ENCODE measurements at regions not wholly inside any gene's neighbourhood (a gene's known extent, or its start where the extent isn't known, plus 50 kb on each side); places are given as distances from the start of the nearest gene placed in this dataset.

- dilution Hi-C loops (cut with HindIII; ENCODE audit: low sequenced_read_pairs, unreplicated experiment): no loop called here
- ATAC-seq (ENCODE audit: low read depth): no peak
- ChIA-PET CTCF (no interaction called here), POLR2A (ENCODE audit: unreplicated experiment) (no interaction called here)
- H2BK120ac ChIP-seq (ENCODE audit: low read depth, low read length): no peak overlapping the region
- DNase-seq: no peak
- no TSS peak for BruUV-seq (replicated peaks)
- intact Hi-C loops (cut with micrococcal nuclease): no loop called here
- no peak overlapping the region for H2AK9ac ChIP-seq (replicated peaks; ENCODE audit: low read depth, low read length, poor library complexity)
- no peaks in the 10 kb centered on the region for H3K4me1 ChIP-seq (ENCODE audit: control insufficient read depth, insufficient read depth, low read length)
- H2BK15ac ChIP-seq (ENCODE audit: low read depth, low read length): no peak overlapping the region
- H4K91ac ChIP-seq (ENCODE audit: insufficient read depth, low read depth, low read length): no peak overlapping the region
- H4K20me1 ChIP-seq (ENCODE audit: insufficient read depth, low read length): no peaks in the 10 kb centered on the region
- H2AK5ac ChIP-seq (ENCODE audit: low read depth, low read length): no peak overlapping the region
- H3K36me3 ChIP-seq (ENCODE audit: control insufficient read depth, insufficient read depth, low read length): no peaks in the 10 kb centered on the region
- no CpG with 5 or more reads among the region's 12 CpGs for WGBS, 2 experiments (ENCODE audit: extremely low coverage in 2 of 2, insufficient read length in 1 of 2)
- H3K79me1 ChIP-seq (ENCODE audit: low read depth in 1 of 2, low read length in 2 of 2): no peaks in the 10 kb centered on the region
- H3K23ac ChIP-seq (ENCODE audit: low read depth, low read length): no peak overlapping the region
- H3K27me3 ChIP-seq (ENCODE audit: control insufficient read depth, insufficient read depth, low read length): no peaks in the 10 kb centered on the region
- no peak overlapping the region for H4K5ac ChIP-seq (ENCODE audit: low read depth, low read length)
- no peak overlapping the region for H4K8ac ChIP-seq (ENCODE audit: low read depth in 2 of 2, low read length in 2 of 2)
- peaks cover 4% of the 10 kb centered on the region; the same call in 1 of the 2 replicates for H3K9me3 ChIP-seq (ENCODE audit: control insufficient read depth, insufficient read depth, low read length)
- in situ Hi-C loops (cut with MboI; ENCODE audit: low sequenced_read_pairs): no loop called here
- TF ChIP-seq RCOR1 (IDR thresholded peaks at IDR 0.05; ENCODE audit: insufficient replicate concordance, low read length) (no peak), FOS (IDR thresholded peaks at IDR 0.05; ENCODE audit: low read depth, low read length) (no peak), NFE2L2 (IDR thresholded peaks at IDR 0.05; ENCODE audit: low read depth, low read length) (no peak), CHD1 (IDR thresholded peaks at IDR 0.05; ENCODE audit: low read depth, low read length) (no peak), ELK1 (IDR thresholded peaks at IDR 0.05; ENCODE audit: borderline replicate concordance, low read depth, low read length) (no peak), CTCF (conservative IDR thresholded peaks at IDR 0.05; ENCODE audit: low read depth, low read length) (no peak), MAFK (IDR thresholded peaks at IDR 0.05; ENCODE audit: low read depth, low read length) (no peak), RFX5 (IDR thresholded peaks at IDR 0.05; ENCODE audit: low read depth, low read length) (no peak), RAD21 (IDR thresholded peaks at IDR 0.05; ENCODE audit: low read length) (no peak), BHLHE40 (IDR thresholded peaks at IDR 0.05; ENCODE audit: low read depth, low read length) (no peak), MXI1 (IDR thresholded peaks at IDR 0.05; ENCODE audit: borderline replicate concordance, low read depth, low read length) (no peak), SMC3 (IDR thresholded peaks at IDR 0.05; ENCODE audit: low read depth, low read length) (no peak), MAZ (IDR thresholded peaks at IDR 0.05; ENCODE audit: borderline replicate concordance, low read depth, low read length) (no peak), CEBPB (IDR thresholded peaks at IDR 0.05; ENCODE audit: low read depth, low read length) (no peak), POLR2A (IDR thresholded peaks at IDR 0.05; ENCODE audit: low read depth, low read length) (no peak), USF2 (IDR thresholded peaks at IDR 0.05; ENCODE audit: low read depth, low read length) (no peak)
- no peak overlapping the region for H2BK20ac ChIP-seq (ENCODE audit: low read depth, low read length)
- H3K4me3 ChIP-seq (ENCODE audit: insufficient read depth, low read depth, low read length): no peak overlapping the region
- no peak overlapping the region for H2AFZ ChIP-seq (replicated peaks; ENCODE audit: low read length, poor library complexity)
- H3K9me1 ChIP-seq (ENCODE audit: insufficient read depth, low read length): no peaks in the 10 kb centered on the region
- H3K18ac ChIP-seq (ENCODE audit: low read depth, low read length): no peak overlapping the region
- H3K14ac ChIP-seq (replicated peaks; ENCODE audit: low read depth, low read length): no peak overlapping the region
- no peak overlapping the region for H3K27ac ChIP-seq (ENCODE audit: insufficient read depth, low read length)
- H3K56ac ChIP-seq (ENCODE audit: extremely low read depth, insufficient read depth, low read length): no peak overlapping the region
- no peak overlapping the region for H3K9ac ChIP-seq (ENCODE audit: low read depth, low read length)
- no peak overlapping the region for H2BK5ac ChIP-seq (ENCODE audit: low read depth, low read length, poor library complexity, severe bottlenecking)
- no peak overlapping the region for H3K4ac ChIP-seq (ENCODE audit: low read depth, low read length)
- H3K4me2 ChIP-seq (ENCODE audit: low read depth, low read length): no peak overlapping the region
These were observed 279.9 kb downstream of the NEBL start for GRCh38 chr10:20616918-20617810.

All from IMR-90 (cell line).